Uterus (tissue), 3 donors: ENCODE measurements at regions not wholly inside any gene's neighbourhood (a gene's known extent, or its start where the extent isn't known, plus 50 kb on each side); places are given as distances from the start of the nearest gene placed in this dataset.

Experiments used
- DNase-seq, 2 donors: peaks; one replicate each; pipeline ENCODE4 v3.0.0-alpha.2; 2019 to 2020
- H3K27ac ChIP-seq, 2 donors: fragments of 200-600 bp; sonication (generic); 1 replicate in 1 of 2; 2 replicates in 1 of 2; pipeline ENCODE4 v1.5.1; 2016 to 2018
- H3K27me3 ChIP-seq, 2 donors: fragments of 200-600 bp; sonication (generic); one replicate each; pipeline ENCODE4 v1.5.1; 2018 to 2019; ENCODE audit warnings: control low read depth in 1 of 2
- H3K36me3 ChIP-seq, 2 donors: fragments of 200-600 bp; sonication (generic); one replicate each; pipeline ENCODE4 v1.5.1; 2019; ENCODE audit warnings: control low read depth in 1 of 2
- H3K4me1 ChIP-seq, 2 donors: fragments of 200-600 bp; sonication (generic); one replicate each; pipeline ENCODE4 v1.5.1; 2018 to 2019; ENCODE audit warnings: control low read depth in 1 of 2
- H3K4me3 ChIP-seq, 2 donors: fragments of 200-600 bp; sonication (generic); 1 replicate in 1 of 2; 2 replicates in 1 of 2; pipeline ENCODE4 v1.5.1; 2018 to 2019; ENCODE audit warnings: mild to moderate bottlenecking in 1 of 2
- H3K9me3 ChIP-seq, 2 donors: fragments of 200-600 bp; sonication (generic); one replicate each; pipeline ENCODE4 v1.5.1; 2019; ENCODE audit warnings: control low read depth in 1 of 2
- CTCF ChIP-seq, 4 experiments: fragments of 200-600 bp in 2 of 4; fragments of 450-650 bp in 2 of 4; sonication (generic) in 2 of 4; IDR thresholded peaks; one replicate each; pipeline ENCODE4 v1.5.1; 2016 to 2019; ENCODE audit warnings: antibody characterized with exemption in 4 of 4, mild to moderate bottlenecking in 2 of 4, moderate library complexity in 1 of 4
- POLR2A ChIP-seq, 2 donors: fragments of 450-650 bp; IDR thresholded peaks; one replicate each; pipeline ENCODE4 v1.6.1; 2016; ENCODE audit warnings: antibody characterized with exemption in 2 of 2, mild to moderate bottlenecking in 1 of 2, moderate library complexity in 1 of 2
- intact Hi-C: fragments of 100-400 bp; cut with DNase I; formaldehyde crosslinking; loops from one replicate; pipeline ENCODE4 v1.15.1; 2023; ENCODE audit warnings: low total_unique reads
- donor health status: DM: yes; HTN: yes; CAD: no.

- no peak for TF ChIP-seq POLR2A (IDR thresholded peaks at IDR 0.05)
- TF ChIP-seq CTCF (IDR thresholded peaks at IDR 0.05) = no peak
- Histone ChIP-seq H3K36me3 (no peaks in the 10 kb centered on the region), H3K27me3 (no peaks in the 10 kb centered on the region), H3K9me3 (no peaks in the 10 kb centered on the region), H3K4me1 (no peaks in the 10 kb centered on the region), H3K4me3 (no peak overlapping the region), H3K27ac (no peak overlapping the region)
- no peak for DNase-seq
- intact Hi-C loops = no loop called here
Observed at GRCh38 chr2:21515903-21516302, 392.1 kb downstream of the TDRD15 start.

GRCh38 chr2:21519412-21519811, 395.6 kb downstream of the TDRD15 start:
- no peaks in the 10 kb centered on the region for H3K36me3 ChIP-seq
- intact Hi-C loops = no loop called here
- no peak for TF ChIP-seq POLR2A (IDR thresholded peaks at IDR 0.05)

GRCh38 chr2:21519821-21520220, 396.1 kb downstream of the TDRD15 start:
- no peaks in the 10 kb centered on the region for H3K27me3 ChIP-seq
- H3K27ac ChIP-seq = no peak overlapping the region
- no peaks in the 10 kb centered on the region for H3K36me3 ChIP-seq
- no peaks in the 10 kb centered on the region for H3K4me1 ChIP-seq
- no peak for TF ChIP-seq POLR2A (IDR thresholded peaks at IDR 0.05)
- TF ChIP-seq CTCF (IDR thresholded peaks at IDR 0.05) = no peak
- H3K4me3 ChIP-seq = no peak overlapping the region
- intact Hi-C loops = no loop called here
- DNase-seq = no peak
- no peaks in the 10 kb centered on the region for H3K9me3 ChIP-seq

More at GRCh38 chr2:21519412-21519811, 395.6 kb downstream of the TDRD15 start:
- DNase-seq = no peak
- no peaks in the 10 kb centered on the region for H3K9me3 ChIP-seq
- H3K27ac ChIP-seq = no peak overlapping the region
- H3K27me3 ChIP-seq = no peaks in the 10 kb centered on the region
- H3K4me3 ChIP-seq = no peak overlapping the region
- no peaks in the 10 kb centered on the region for H3K4me1 ChIP-seq

GRCh38 chr2:21535826-21536225, 412.1 kb downstream of the TDRD15 start:
- Histone ChIP-seq H3K9me3 (no peaks in the 10 kb centered on the region), H3K36me3 (no peaks in the 10 kb centered on the region), H3K27me3 (peaks cover 0 to 3% of the 10 kb centered on the region in 2 donors), H3K27ac (no peak overlapping the region), H3K4me3 (no peak overlapping the region), H3K4me1 (no peaks in the 10 kb centered on the region)
- DNase-seq = no peak
- intact Hi-C loops = no loop called here
- no peak for TF ChIP-seq POLR2A (IDR thresholded peaks at IDR 0.05)
- TF ChIP-seq CTCF (IDR thresholded peaks at IDR 0.05) = no peak

- TF ChIP-seq CTCF (IDR thresholded peaks at IDR 0.05) = no peak
- no peak for TF ChIP-seq POLR2A (IDR thresholded peaks at IDR 0.05)
- H3K36me3 ChIP-seq = no peaks in the 10 kb centered on the region
- H3K27ac ChIP-seq = no peak overlapping the region
- H3K9me3 ChIP-seq = no peaks in the 10 kb centered on the region
- no peak overlapping the region for H3K4me3 ChIP-seq
- DNase-seq = no peak
- H3K4me1 ChIP-seq = no peaks in the 10 kb centered on the region
- no peaks in the 10 kb centered on the region for H3K27me3 ChIP-seq
- intact Hi-C loops = no loop called here
Observed at GRCh38 chr2:21539685-21540084, 415.9 kb downstream of the TDRD15 start.

GRCh38 chr2:21543630-21544029, 419.9 kb downstream of the TDRD15 start:
- no peak for TF ChIP-seq CTCF (IDR thresholded peaks at IDR 0.05)
- TF ChIP-seq POLR2A (IDR thresholded peaks at IDR 0.05) = no peak
- Histone ChIP-seq H3K27ac (no peak overlapping the region), H3K4me3 (no peak overlapping the region), H3K36me3 (no peaks in the 10 kb centered on the region), H3K9me3 (no peaks in the 10 kb centered on the region), H3K4me1 (no peaks in the 10 kb centered on the region), H3K27me3 (no peaks in the 10 kb centered on the region)
- DNase-seq = no peak
- intact Hi-C loops = no loop called here
